ENCODE measurements at regions not wholly inside any gene's neighbourhood (a gene's known extent, or its start where the extent isn't known, plus 50 kb on each side); places are given as distances from the start of the nearest gene placed in this dataset.

- no peak for DNase-seq (ENCODE audit: low spot score)
Observed at GRCh38 chr16:25317732-25318316, 60.2 kb upstream of the ZKSCAN2 start.

- no peak for DNase-seq (ENCODE audit: low spot score)
Observed at GRCh38 chr16:25311950-25312349, 54.3 kb upstream of the ZKSCAN2 start.

GRCh38 chr16:25311039-25311438 lies 53.4 kb upstream of the ZKSCAN2 start:
- DNase-seq (ENCODE audit: low spot score): no peak
